ENCODE measurements at regions not wholly inside any gene's neighbourhood (a gene's known extent, or its start where the extent isn't known, plus 50 kb on each side); places are given as distances from the start of the nearest gene placed in this dataset.

DNA sequence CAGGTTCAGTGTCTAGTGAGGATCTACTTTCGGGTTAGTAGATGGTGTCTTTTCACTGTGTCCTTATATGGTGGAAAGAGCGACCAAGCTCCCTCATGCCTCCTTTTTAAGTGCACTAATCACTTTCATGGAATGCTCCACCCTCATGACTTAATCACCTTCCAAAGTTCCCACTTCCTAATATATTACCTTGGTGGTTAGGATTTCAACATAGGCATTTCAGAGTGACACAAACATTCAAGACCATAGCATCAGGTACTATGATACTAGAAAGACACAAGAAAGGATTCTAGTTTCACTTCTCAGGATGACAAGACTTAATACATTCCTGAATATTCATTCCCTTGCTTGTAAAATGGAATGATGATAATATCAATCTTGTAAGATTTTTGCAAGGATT is 119.1 kb upstream of the FAM3C start:
- FAIRE-seq (peak; percentile 26), DNase-seq (ENCODE audit: low read depth, low spot score) (peak; percentile 60)
- Histone ChIP-seq H3K79me2 (ENCODE audit: control insufficient read depth, insufficient read depth, low read length) (no peaks in the 10 kb centered on the region), H3K9me1 (ENCODE audit: control insufficient read depth, extremely low read depth, insufficient read depth, low read length) (no peaks in the 10 kb centered on the region), H2AFZ (ENCODE audit: control insufficient read depth, low read length) (no peak overlapping the region), H3K36me3 (ENCODE audit: control insufficient read depth in 2 of 2, extremely low read depth in 1 of 2, insufficient read depth in 2 of 2, low read length in 2 of 2) (no peaks in the 10 kb centered on the region), H3K27ac (ENCODE audit: control insufficient read depth, insufficient read depth, low read length) (no peak overlapping the region), H4K20me1 (ENCODE audit: control insufficient read depth, extremely low read depth, insufficient read depth, low read length) (no peaks in the 10 kb centered on the region), H3K27me3 (ENCODE audit: control insufficient read depth, extremely low read depth, insufficient read depth, low read length) (no peaks in the 10 kb centered on the region), H3K4me2 (ENCODE audit: control insufficient read depth, extremely low read depth, insufficient read depth, low read depth, low read length) (no peak overlapping the region), H3K4me3 (ENCODE audit: control insufficient read depth in 2 of 3, extremely low read depth in 1 of 3, insufficient read depth in 2 of 3, low read depth in 1 of 3, low read length in 3 of 3) (no peak overlapping the region), H3K9me3 (ENCODE audit: control insufficient read depth, low read depth, low read length) (peaks cover 12% of the 10 kb centered on the region), H3K9ac (ENCODE audit: control insufficient read depth, extremely low read depth, insufficient read depth, low read length) (no peak overlapping the region), H3K4me1 (ENCODE audit: control insufficient read depth, extremely low read depth, insufficient read depth, low read length) (peaks cover 9% of the 10 kb centered on the region)
- no peak for TF ChIP-seq EZH2 (IDR thresholded peaks at IDR 0.05; ENCODE audit: low read length)
- TF ChIP-seq, protein P1, sequence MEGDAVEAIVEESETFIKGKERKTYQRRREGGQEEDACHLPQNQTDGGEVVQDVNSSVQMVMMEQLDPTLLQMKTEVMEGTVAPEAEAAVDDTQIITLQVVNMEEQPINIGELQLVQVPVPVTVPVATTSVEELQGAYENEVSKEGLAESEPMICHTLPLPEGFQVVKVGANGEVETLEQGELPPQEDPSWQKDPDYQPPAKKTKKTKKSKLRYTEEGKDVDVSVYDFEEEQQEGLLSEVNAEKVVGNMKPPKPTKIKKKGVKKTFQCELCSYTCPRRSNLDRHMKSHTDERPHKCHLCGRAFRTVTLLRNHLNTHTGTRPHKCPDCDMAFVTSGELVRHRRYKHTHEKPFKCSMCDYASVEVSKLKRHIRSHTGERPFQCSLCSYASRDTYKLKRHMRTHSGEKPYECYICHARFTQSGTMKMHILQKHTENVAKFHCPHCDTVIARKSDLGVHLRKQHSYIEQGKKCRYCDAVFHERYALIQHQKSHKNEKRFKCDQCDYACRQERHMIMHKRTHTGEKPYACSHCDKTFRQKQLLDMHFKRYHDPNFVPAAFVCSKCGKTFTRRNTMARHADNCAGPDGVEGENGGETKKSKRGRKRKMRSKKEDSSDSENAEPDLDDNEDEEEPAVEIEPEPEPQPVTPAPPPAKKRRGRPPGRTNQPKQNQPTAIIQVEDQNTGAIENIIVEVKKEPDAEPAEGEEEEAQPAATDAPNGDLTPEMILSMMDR (optimal IDR thresholded peaks at IDR 0.05 in 1 of 3, IDR thresholded peaks at IDR 0.05 in 1 of 3, conservative IDR thresholded peaks at IDR 0.05 in 1 of 3; ENCODE audit: extremely low read depth in 1 of 3, insufficient read depth in 2 of 3, low read length in 3 of 3), result no peak
- dilution Hi-C loops (cut with MboI; ENCODE audit: extremely low pct_ligation_motif_present, low sequenced_read_pairs), result no loop called here

DNA sequence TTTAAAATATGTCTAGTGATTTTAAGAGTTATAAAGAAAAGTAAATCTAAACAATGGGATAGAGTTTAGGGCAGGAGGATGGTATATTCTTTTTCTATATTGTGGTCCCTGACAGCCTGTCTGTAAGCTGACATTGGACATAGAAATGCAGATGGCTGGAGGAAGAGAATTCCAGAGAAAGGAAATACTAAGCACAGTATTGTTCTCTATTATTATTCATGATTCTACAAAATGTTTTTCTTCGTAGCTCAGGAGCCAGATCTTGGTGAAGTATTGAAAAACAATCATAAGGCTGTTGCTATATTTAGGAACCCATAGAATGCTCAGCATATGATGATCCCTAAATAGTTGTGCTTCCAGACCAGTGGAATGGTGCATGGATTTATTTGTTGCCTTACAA is 117.0 kb upstream of the FAM3C start:
- H2AFZ ChIP-seq (ENCODE audit: control insufficient read depth, low read length), result no peak overlapping the region
- H3K9me1 ChIP-seq (ENCODE audit: control insufficient read depth, extremely low read depth, insufficient read depth, low read length), result no peaks in the 10 kb centered on the region
- FAIRE-seq, result no peak

More for the DNA sequence above, 117.0 kb upstream of the FAM3C start:
- Histone ChIP-seq H3K4me3 (ENCODE audit: control insufficient read depth in 2 of 3, extremely low read depth in 1 of 3, insufficient read depth in 2 of 3, low read depth in 1 of 3, low read length in 3 of 3) (no peak overlapping the region), H3K9ac (ENCODE audit: control insufficient read depth, extremely low read depth, insufficient read depth, low read length) (no peak overlapping the region), H4K20me1 (ENCODE audit: control insufficient read depth, extremely low read depth, insufficient read depth, low read length) (no peaks in the 10 kb centered on the region), H3K27ac (ENCODE audit: control insufficient read depth, insufficient read depth, low read length) (no peak overlapping the region), H3K79me2 (ENCODE audit: control insufficient read depth, insufficient read depth, low read length) (no peaks in the 10 kb centered on the region), H3K27me3 (ENCODE audit: control insufficient read depth, extremely low read depth, insufficient read depth, low read length) (no peaks in the 10 kb centered on the region), H3K36me3 (ENCODE audit: control insufficient read depth in 2 of 2, extremely low read depth in 1 of 2, insufficient read depth in 2 of 2, low read length in 2 of 2) (no peaks in the 10 kb centered on the region), H3K4me2 (ENCODE audit: control insufficient read depth, extremely low read depth, insufficient read depth, low read depth, low read length) (no peak overlapping the region), H3K4me1 (ENCODE audit: control insufficient read depth, extremely low read depth, insufficient read depth, low read length) (peaks cover 9% of the 10 kb centered on the region), H3K9me3 (ENCODE audit: control insufficient read depth, low read depth, low read length) (peaks cover 17% of the 10 kb centered on the region)
- no peak for DNase-seq (ENCODE audit: low read depth, low spot score)
- TF ChIP-seq, protein P1 (optimal IDR thresholded peaks at IDR 0.05 in 1 of 3, IDR thresholded peaks at IDR 0.05 in 1 of 3, conservative IDR thresholded peaks at IDR 0.05 in 1 of 3; ENCODE audit: extremely low read depth in 1 of 3, insufficient read depth in 2 of 3, low read length in 3 of 3), result no peak
- TF ChIP-seq EZH2 (IDR thresholded peaks at IDR 0.05; ENCODE audit: low read length), result no peak
- dilution Hi-C loops (cut with MboI; ENCODE audit: extremely low pct_ligation_motif_present, low sequenced_read_pairs), result no loop called here

Data from keratinocyte (primary cell).